LHCN-M2 (cell line): ENCODE measurements at regions not wholly inside any gene's neighbourhood (a gene's known extent, or its start where the extent isn't known, plus 50 kb on each side); places are given as distances from the start of the nearest gene placed in this dataset.

Experiments
- DNase-seq: peaks from one replicate; pipeline ENCODE4 v3.0.0-alpha.2; 2012; ENCODE audit warnings: low read depth

DNA sequence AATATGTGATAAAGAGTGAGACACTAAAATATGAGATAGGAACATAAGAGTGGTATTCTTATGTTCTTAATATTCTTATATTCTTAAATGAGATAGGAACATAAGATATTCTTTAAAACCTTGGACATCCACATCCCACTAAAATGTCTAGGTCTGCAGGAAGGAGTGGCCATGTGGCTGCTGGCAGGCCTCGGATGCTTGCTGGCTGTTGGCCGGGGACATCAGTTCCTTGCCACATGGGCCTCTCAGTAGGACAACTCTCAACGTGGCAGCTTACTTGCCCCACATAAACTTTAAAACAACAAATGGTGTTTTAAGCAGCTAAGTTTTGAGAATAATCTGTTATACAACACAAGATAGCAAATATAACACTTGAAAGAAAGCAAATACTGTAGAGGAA is 240.1 kb downstream of the CASP12 start:
- DNase-seq: no peak

DNA sequence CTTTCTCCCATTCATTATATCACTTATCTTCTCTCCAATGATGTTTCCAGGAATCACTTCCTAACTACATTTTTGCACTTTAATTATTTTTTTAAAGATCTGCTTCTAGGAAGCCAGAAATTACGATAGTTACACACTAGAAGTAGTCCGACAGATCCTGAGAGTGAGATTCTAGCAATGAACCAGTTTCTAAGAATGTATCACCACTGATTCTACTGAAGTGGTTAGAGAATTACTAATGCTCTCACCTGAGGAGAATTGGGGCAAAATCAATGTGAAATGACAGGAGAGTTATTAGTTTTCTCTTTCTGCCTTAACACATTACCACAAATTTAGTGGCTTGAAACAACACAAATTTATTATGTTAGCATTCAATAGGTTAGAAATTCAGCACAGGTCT is 241.2 kb downstream of the CASP12 start:
- no peak for DNase-seq

GRCh38 chr11:104655066-104655465 is 243.2 kb downstream of the CASP12 start:
- no peak for DNase-seq

GRCh38 chr11:104654181-104654813 is 244.0 kb downstream of the CASP12 start:
- no peak for DNase-seq

DNA sequence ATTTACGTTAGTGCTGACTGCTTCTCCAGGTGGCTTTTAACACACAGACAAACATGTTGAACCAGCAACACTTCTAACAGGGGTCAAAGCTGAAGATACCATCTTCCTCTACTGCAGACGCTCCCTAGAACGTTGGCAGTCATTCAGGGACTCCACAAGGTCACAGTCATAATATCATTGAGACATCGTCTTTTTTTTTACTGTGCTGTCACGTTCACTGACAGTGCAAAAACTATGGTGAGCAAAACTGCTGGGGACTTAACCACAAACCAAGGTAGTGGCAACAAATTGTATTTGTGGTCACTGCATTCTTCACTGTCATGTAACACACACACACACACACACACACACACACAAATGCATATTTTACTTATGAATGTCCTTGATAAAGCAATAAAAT is 244.9 kb downstream of the CASP12 start:
- peak; percentile 27 for DNase-seq

DNA sequence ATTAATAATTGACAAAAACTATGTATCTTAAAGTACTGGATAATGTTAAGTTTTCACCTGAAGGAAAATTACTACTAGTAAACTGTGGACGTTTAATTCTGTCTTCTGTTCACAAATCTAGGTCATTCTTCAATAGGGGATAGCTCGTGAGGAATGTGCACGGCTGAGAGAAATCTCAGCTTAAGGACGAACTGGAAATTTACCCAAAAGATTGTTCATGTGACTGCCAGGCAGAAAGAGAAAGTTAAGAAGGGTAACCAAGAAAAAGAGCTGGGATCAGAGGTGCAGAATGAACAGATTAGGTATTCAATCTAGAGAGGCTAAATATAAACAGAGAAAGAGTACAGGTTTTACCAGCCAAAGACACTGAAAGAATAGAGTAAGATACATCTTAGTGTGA is 245.3 kb downstream of the CASP12 start:
- no peak for DNase-seq

DNA sequence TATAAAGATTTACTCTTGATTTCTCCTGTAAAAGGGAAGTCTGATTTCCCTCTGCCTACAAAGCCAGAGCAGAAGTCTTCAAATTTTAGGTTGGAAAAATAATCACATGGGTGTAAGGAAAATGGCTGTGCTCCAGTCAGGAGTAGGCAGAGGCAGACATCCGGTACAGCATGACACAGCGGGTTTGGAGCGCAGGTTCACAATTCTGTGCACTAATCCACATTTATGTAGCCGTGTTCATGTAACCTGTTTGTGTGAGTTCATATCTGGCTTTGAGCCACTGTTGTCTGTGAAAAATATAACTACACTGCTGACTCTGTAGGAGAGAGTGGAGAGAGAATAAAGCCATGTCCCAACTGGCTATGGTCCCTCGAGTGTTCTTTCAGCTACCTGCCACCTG is 248.0 kb downstream of the CASP12 start:
- DNase-seq: peak; percentile 45

GRCh38 chr11:104649002-104649401 is 249.3 kb downstream of the CASP12 start:
- DNase-seq: no peak

GRCh38 chr11:104645261-104646222 is 252.7 kb downstream of the CASP12 start:
- DNase-seq: no peak

- DNase-seq: no peak
These were observed 260.5 kb downstream of the CASP12 start for GRCh38 chr11:104637662-104638170.

DNA sequence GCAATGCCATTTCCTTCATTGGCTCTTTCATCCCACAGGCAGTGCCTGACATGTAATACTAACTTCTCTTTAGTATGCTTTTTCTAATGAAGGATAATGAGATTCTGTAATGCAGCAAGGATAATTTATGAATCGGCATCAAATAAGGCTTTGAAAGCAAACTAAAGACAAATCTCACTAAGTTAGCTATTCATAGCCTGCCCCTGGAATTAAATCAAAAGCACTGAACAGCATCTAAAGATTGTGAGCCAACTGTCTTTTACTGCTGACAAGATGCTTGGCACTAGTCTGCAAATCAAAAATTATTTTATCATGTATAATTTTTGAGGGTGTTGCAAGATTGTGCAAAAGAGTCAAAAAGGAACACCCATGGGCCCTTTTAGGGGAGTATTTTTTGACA is 265.0 kb downstream of the CASP12 start:
- DNase-seq: no peak

DNA sequence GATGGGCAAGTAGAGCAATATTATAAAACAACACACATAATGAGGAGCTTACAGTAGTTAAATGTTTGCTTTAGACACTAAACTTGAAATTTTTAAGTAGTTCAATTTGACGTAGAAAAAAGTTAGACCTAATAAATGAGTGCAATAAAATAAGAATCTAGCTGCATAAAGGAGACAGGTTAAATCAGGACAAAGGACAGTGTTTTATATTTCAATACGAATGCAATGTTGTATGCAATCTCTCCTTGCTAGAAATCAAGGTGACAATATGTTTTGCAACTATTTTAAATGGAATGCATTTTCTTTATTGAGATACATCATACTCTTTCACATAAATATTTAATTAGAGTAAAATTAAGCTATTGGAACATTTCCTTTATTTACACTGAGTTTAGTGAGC is 267.9 kb downstream of the CASP12 start:
- no peak for DNase-seq

GRCh38 chr11:104625246-104625645 is 273.0 kb downstream of the CASP12 start:
- peak; percentile 37 for DNase-seq

GRCh38 chr11:104624021-104624420 is 274.2 kb downstream of the CASP12 start:
- DNase-seq: peak; percentile 9

DNA sequence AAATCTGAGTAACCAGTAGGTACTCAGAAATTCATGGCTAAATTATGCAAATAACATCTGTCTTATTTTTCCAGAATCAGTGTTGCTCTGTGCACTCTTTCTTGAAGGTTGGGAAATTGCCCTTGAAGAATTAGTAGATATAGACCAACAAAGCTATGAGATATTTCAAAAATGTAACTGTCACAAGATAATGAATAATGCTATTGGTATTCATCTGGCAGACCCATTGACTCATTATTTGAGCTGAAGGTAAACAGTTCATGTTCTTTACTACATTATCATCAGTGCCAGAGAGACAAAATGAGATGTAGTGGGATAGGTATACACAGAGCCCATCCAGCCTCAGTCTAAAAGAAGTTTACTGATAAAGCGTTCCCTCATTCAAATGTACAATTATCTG is 274.7 kb downstream of the CASP12 start:
- DNase-seq: peak; percentile 79

DNA sequence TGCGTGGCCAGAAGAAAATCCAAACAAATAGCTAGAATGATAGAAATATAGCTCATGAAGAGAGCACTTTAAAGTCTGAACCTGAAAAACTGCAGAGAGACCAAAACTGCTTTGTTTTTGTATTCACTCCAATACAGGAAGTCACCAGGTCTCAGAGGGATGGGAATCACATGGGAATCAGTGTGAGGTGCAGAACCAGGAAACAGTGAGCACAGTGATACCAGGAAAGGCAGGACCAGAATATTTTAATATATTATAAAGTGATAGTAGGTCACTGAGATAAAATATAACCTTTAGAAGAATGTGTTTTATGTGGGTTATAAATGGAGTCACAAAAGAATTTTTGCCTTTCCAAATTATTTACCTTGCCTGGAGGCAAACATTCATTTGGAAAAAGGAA is 277.3 kb downstream of the CASP12 start:
- no peak for DNase-seq

- no peak for DNase-seq
These were observed 278.5 kb downstream of the CASP12 start for GRCh38 chr11:104619751-104620150.

DNA sequence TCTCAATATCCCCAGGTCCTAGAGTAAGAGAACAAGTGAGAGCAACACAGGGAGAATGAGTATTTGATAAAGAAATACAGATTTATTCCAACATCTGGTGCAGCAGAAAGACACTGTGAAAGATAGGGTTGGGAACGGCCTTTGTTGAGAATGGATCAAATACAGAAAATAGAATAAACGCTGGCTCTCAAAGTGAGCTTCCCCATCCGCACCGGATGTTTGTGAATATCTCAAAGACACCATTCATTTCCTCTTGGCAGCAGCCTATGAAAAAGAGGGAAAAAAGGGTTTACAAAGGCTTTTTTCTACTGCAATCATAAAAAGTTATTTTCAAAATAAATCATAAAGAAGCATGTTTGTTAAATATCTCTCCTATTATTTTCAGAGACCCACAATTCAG is 279.3 kb downstream of the CASP12 start:
- no peak for DNase-seq

- DNase-seq: no peak
These were observed 283.3 kb downstream of the CASP12 start for GRCh38 chr11:104614961-104615360.

- no peak for DNase-seq
These were observed 284.1 kb downstream of the CASP12 start for GRCh38 chr11:104614117-104614680.

- DNase-seq: no peak
These were observed 287.6 kb downstream of the CASP12 start for GRCh38 chr11:104610635-104611034.

- peak; percentile 64 for DNase-seq
These were observed 288.8 kb downstream of the CASP12 start for GRCh38 chr11:104609311-104610085.
